ENCODE measurements at regions not wholly inside any gene's neighbourhood (a gene's known extent, or its start where the extent isn't known, plus 50 kb on each side); places are given as distances from the start of the nearest gene placed in this dataset.

DNA sequence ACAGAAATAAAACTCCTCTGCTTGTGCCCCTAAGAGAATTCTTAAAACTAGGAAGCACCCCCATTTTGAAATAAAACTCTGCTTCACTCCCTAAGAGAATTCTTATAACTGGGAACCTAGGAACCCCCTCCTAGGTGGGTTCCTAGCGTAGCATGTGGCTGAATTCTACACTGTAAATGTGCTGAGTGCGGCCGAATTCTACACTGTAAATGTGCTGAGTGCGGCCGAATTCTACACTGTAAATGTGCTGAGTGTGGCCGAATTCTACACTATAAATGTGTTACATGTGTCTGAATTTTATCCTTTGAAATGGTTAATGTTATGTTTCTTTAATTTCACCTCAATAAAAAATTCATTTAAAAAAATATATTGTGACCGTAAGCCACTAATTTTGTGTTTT lies 79.3 kb downstream of the PSMB1 start:
- Histone ChIP-seq H3K9ac (ENCODE audit: low read length) (no peak overlapping the region), H3K9me3 (ENCODE audit: insufficient read depth, low read length) (no peaks in the 10 kb centered on the region), H3K4me2 (ENCODE audit: low read length) (no peak overlapping the region), H4K20me1 (ENCODE audit: insufficient read depth, low read length) (no peaks in the 10 kb centered on the region), H2AFZ (ENCODE audit: low read depth, low read length) (no peak overlapping the region), H3K4me1 (ENCODE audit: low read length) (peaks cover 22% of the 10 kb centered on the region), H3K27ac (ENCODE audit: low read length) (no peak overlapping the region), H3K4me3 (ENCODE audit: low read length) (no peak overlapping the region), H3K79me2 (ENCODE audit: low read length) (no peaks in the 10 kb centered on the region), H3K36me3 (replicated peaks; ENCODE audit: low read depth, low read length) (no peaks in the 10 kb centered on the region), H3K27me3 (ENCODE audit: low read depth, low read length) (0 out of 2 replicates have a peak, but pooled peaks cover 6% of the 10 kb centered on the region)
- no peak for TF ChIP-seq EZH2phosphoT487 (IDR thresholded peaks at IDR 0.05; ENCODE audit: low read depth)
- TF ChIP-seq, protein P1, sequence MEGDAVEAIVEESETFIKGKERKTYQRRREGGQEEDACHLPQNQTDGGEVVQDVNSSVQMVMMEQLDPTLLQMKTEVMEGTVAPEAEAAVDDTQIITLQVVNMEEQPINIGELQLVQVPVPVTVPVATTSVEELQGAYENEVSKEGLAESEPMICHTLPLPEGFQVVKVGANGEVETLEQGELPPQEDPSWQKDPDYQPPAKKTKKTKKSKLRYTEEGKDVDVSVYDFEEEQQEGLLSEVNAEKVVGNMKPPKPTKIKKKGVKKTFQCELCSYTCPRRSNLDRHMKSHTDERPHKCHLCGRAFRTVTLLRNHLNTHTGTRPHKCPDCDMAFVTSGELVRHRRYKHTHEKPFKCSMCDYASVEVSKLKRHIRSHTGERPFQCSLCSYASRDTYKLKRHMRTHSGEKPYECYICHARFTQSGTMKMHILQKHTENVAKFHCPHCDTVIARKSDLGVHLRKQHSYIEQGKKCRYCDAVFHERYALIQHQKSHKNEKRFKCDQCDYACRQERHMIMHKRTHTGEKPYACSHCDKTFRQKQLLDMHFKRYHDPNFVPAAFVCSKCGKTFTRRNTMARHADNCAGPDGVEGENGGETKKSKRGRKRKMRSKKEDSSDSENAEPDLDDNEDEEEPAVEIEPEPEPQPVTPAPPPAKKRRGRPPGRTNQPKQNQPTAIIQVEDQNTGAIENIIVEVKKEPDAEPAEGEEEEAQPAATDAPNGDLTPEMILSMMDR (IDR thresholded peaks at IDR 0.05; ENCODE audit: low read depth, low read length) = no peak

DNA sequence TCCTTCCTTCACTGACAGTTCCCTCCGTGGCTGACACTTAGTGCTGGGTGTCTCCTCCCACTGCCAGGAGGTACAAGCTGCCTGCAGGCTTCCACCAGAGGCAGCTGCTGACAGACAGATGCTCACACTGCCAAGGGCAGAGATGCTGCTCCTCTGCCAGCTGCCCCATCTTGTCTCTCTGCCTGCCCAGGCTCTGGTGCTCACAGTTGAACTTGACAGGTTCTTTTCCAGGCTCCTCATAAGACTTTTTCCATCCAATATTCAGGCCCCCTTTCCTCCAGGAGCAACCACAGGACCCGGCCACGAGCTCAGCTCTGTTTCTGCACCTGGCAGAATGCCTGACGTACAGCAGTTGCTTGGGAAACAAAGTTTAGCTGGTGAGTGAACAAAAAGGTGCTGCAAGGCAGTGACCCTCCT lies 79.8 kb downstream of the PSMB1 start:
- no peaks in the 10 kb centered on the region for H3K9me3 ChIP-seq (ENCODE audit: insufficient read depth, low read length)
- H3K27me3 ChIP-seq (ENCODE audit: low read depth, low read length) = 0 out of 2 replicates have a peak, but pooled peaks cover 6% of the 10 kb centered on the region
- TF ChIP-seq EZH2phosphoT487 (IDR thresholded peaks at IDR 0.05; ENCODE audit: low read depth) = no peak
- TF ChIP-seq, protein P1 (IDR thresholded peaks at IDR 0.05; ENCODE audit: low read depth, low read length) = no peak
- H3K4me3 ChIP-seq (ENCODE audit: low read length) = no peak overlapping the region
- H3K9ac ChIP-seq (ENCODE audit: low read length) = no peak overlapping the region
- no peak overlapping the region for H3K4me2 ChIP-seq (ENCODE audit: low read length)
- H2AFZ ChIP-seq (ENCODE audit: low read depth, low read length) = no peak overlapping the region
- peaks cover 22% of the 10 kb centered on the region for H3K4me1 ChIP-seq (ENCODE audit: low read length)
- no peak overlapping the region for H3K27ac ChIP-seq (ENCODE audit: low read length)
- H3K36me3 ChIP-seq (replicated peaks; ENCODE audit: low read depth, low read length) = no peaks in the 10 kb centered on the region
- no peaks in the 10 kb centered on the region for H4K20me1 ChIP-seq (ENCODE audit: insufficient read depth, low read length)
- no peaks in the 10 kb centered on the region for H3K79me2 ChIP-seq (ENCODE audit: low read length)

DNA sequence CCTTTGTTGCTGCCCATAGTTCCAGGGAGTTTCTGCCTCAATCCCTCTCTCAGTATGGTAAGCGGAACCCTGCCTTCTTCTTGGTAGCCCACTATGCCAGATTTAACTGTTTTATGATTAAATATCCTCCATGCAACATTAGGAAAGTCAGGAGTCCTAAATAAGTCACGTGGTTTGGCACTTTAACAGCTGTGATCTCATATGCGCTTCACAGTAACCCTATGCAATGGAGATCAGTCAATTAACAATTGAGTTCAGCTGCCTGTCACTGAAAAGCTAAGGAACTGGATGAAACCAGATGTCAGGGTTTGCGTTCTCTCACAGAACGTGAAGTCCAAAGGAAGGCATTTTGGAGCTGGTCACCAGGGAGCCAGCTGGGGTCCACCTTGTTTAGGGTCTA lies 81.6 kb downstream of the PSMB1 start:
- no peak for TF ChIP-seq EZH2phosphoT487 (IDR thresholded peaks at IDR 0.05; ENCODE audit: low read depth)
- TF ChIP-seq, protein P1 (IDR thresholded peaks at IDR 0.05; ENCODE audit: low read depth, low read length) = no peak
- peaks cover 17% of the 10 kb centered on the region for H3K4me1 ChIP-seq (ENCODE audit: low read length)
- no peak overlapping the region for H2AFZ ChIP-seq (ENCODE audit: low read depth, low read length)
- no peak overlapping the region for H3K27ac ChIP-seq (ENCODE audit: low read length)
- no peak overlapping the region for H3K4me3 ChIP-seq (ENCODE audit: low read length)
- H3K4me2 ChIP-seq (ENCODE audit: low read length) = no peak overlapping the region
- no peaks in the 10 kb centered on the region for H3K36me3 ChIP-seq (replicated peaks; ENCODE audit: low read depth, low read length)
- H3K9me3 ChIP-seq (ENCODE audit: insufficient read depth, low read length) = no peaks in the 10 kb centered on the region
- 0 out of 2 replicates have a peak, but pooled peaks cover 6% of the 10 kb centered on the region for H3K27me3 ChIP-seq (ENCODE audit: low read depth, low read length)
- H3K79me2 ChIP-seq (ENCODE audit: low read length) = no peaks in the 10 kb centered on the region
- no peak overlapping the region for H3K9ac ChIP-seq (ENCODE audit: low read length)
- H4K20me1 ChIP-seq (ENCODE audit: insufficient read depth, low read length) = no peaks in the 10 kb centered on the region

DNA sequence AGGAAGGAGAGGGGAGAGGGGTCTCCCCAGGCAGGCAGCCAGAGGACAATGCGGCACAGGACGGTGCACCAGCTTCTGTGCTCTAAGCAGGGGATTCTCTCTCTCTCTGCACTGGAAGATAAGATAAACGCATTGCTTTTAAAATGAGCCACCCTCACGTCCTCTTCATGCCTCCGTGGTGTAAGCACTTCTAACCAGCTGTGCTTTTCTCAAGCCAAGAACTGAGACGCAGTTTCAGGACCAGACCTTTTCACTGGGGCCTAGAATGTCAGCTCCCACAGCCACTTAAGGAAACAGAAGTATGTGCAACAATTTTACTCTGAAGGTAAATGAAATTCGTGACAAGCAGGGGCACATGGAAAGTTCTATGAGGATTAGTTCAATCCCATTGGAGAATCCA lies 82.4 kb downstream of the PSMB1 start:
- no peaks in the 10 kb centered on the region for H3K36me3 ChIP-seq (replicated peaks; ENCODE audit: low read depth, low read length)
- no peak overlapping the region for H2AFZ ChIP-seq (ENCODE audit: low read depth, low read length)
- H3K27ac ChIP-seq (ENCODE audit: low read length) = no peak overlapping the region
- H3K4me1 ChIP-seq (ENCODE audit: low read length) = peaks cover 10% of the 10 kb centered on the region
- TF ChIP-seq, protein P1 (IDR thresholded peaks at IDR 0.05; ENCODE audit: low read depth, low read length) = no peak
- no peak for TF ChIP-seq EZH2phosphoT487 (IDR thresholded peaks at IDR 0.05; ENCODE audit: low read depth)
- H3K79me2 ChIP-seq (ENCODE audit: low read length) = no peaks in the 10 kb centered on the region
- 0 out of 2 replicates have a peak, but pooled peaks cover 2% of the 10 kb centered on the region for H3K9me3 ChIP-seq (ENCODE audit: insufficient read depth, low read length)
- no peak overlapping the region for H3K4me3 ChIP-seq (ENCODE audit: low read length)
- no peaks in the 10 kb centered on the region for H4K20me1 ChIP-seq (ENCODE audit: insufficient read depth, low read length)
- no peak overlapping the region for H3K4me2 ChIP-seq (ENCODE audit: low read length)
- no peak overlapping the region for H3K9ac ChIP-seq (ENCODE audit: low read length)
- 0 out of 2 replicates have a peak, but pooled peaks cover 6% of the 10 kb centered on the region for H3K27me3 ChIP-seq (ENCODE audit: low read depth, low read length)

Data from OCI-LY3 (cell line).